ENCODE measurements at regions not wholly inside any gene's neighbourhood (a gene's known extent, or its start where the extent isn't known, plus 50 kb on each side); places are given as distances from the start of the nearest gene placed in this dataset.

DNA sequence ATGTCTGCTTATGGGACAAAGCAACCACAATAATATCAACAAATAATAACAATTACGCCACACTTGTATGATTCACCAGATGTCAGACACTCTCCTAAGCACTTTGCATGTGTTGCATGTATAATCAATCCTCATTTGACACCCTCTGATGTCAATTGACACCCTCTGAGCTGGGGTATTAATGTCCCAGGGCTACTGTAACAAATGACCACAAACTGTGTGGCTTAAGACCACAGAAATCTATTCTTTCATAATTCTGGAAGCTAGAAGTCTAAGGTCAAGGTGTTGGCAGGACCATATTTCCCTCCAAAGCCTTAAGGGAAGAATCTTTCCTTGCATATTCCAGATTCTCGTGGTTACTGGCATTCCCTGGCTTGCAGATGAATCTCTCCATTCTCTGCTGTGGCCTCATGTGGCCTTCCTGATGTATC is 112.7 kb downstream of the NPIPB5 start:
- TF ChIP-seq EZH2phosphoT487 (IDR thresholded peaks at IDR 0.05; ENCODE audit: unreplicated experiment) (no peak), NANOG (IDR thresholded peaks at IDR 0.05; ENCODE audit: borderline replicate concordance) (no peak)
- TF ChIP-seq, protein P1, sequence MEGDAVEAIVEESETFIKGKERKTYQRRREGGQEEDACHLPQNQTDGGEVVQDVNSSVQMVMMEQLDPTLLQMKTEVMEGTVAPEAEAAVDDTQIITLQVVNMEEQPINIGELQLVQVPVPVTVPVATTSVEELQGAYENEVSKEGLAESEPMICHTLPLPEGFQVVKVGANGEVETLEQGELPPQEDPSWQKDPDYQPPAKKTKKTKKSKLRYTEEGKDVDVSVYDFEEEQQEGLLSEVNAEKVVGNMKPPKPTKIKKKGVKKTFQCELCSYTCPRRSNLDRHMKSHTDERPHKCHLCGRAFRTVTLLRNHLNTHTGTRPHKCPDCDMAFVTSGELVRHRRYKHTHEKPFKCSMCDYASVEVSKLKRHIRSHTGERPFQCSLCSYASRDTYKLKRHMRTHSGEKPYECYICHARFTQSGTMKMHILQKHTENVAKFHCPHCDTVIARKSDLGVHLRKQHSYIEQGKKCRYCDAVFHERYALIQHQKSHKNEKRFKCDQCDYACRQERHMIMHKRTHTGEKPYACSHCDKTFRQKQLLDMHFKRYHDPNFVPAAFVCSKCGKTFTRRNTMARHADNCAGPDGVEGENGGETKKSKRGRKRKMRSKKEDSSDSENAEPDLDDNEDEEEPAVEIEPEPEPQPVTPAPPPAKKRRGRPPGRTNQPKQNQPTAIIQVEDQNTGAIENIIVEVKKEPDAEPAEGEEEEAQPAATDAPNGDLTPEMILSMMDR (conservative IDR thresholded peaks at IDR 0.05; ENCODE audit: low read depth in 2 of 2), result no peak
